HG02571 (cell line): ENCODE measurements at regions not wholly inside any gene's neighbourhood (a gene's known extent, or its start where the extent isn't known, plus 50 kb on each side); places are given as distances from the start of the nearest gene placed in this dataset.

Experiments used
- ATAC-seq: cut with Tn5 transposase; IDR thresholded peaks from one replicate; pipeline ENCODE4 v1.9.1; 2021; ENCODE audit warnings: mild to moderate bottlenecking, moderate library complexity; ENCODE audit not compliant: unreplicated experiment

DNA sequence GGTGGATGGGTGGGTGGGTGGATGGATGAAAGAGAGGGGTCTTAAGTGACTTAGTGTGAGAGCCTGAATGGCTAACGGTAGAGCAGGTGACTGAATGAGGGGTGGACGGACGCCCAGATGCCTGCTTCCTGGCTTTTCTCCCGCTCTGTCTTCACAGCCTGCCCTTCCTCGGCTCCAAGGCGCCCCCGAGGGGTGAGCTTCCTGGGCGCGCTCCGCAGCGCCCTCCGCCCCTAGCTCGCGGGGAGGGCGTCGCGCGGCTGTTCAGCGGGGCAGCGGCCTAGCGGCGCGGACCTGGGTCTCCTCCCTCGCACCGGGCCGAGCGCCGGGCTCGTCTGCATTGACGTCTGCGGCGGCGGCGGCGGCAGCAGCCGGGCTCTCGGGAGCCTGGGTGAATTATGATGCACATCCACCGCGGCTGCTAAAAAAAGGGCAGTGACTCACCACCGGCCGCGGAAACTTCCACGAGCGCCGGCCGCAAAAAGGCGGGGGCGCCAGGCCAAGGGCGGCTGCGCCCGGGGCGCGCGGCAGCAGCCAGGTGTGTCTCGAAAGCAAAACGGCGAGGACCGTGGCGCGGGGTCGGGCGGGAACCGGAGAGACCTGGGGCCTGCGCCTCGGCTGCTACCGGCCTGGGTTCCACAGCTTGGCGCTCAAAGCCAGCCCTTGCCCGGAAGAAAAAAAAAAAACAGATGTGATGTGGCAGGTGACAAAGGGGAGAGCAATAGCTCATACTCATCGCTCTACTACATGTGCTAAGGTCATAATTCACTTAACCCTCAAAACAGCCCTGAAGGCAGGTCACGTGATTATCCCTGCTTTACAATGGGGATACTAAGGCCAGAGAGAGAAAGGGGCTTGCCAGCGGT, 143.0 kb upstream of the ADRA1B start:
- ATAC-seq, result peak; percentile 88

GRCh38 chr5:159774476-159775031, 141.7 kb upstream of the ADRA1B start:
- ATAC-seq, result no peak

- ATAC-seq, result no peak
Observed at GRCh38 chr5:159775890-159776289, 140.4 kb upstream of the ADRA1B start.

DNA sequence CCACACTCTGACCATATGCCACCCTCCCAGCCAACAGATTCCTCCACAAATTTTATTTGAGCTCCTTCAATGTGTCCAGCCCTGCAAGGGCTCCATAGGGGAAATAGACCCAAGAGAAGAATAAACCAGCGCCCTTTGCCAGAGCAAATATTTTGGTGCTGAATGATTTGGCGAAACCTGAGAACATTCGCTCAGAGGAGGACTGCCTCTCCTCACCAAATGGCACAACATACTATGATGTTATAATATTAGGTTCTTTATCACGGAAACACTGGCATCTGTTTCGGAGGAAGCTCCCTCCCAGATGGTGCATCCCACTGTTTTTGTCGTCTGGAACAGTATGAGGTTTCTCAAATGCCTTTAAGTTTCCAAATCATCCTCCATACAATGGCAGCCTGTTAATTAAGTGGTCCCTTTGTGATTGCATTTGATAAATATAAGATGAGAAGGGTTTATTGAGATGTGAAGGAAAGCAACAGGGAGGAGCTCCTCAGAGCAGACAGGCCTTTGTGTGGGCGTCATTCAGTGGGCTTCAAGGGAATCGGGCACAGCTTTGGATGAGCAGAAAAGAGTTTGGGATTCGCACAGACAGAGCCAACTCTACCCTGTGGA, 139.1 kb upstream of the ADRA1B start:
- ATAC-seq, result no peak

DNA sequence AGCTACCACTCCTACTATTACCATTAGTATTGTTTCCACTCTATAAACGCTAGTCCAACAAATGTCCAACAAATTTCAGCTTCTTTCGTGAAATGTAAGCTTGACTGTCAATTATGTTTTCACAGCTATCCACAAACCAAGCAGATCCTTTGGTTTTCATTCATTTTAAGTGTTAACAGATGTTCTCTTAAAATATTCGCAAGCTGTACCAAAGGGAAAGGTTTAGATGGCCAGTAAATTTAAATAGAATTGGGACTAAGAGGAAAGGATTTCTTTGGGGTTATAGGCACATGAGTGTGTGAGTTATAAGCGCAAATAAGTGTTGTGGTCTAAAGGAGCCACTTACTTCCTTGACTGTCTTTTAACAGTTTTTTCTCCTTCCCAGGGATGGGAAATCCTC, 136.8 kb upstream of the ADRA1B start:
- no peak for ATAC-seq

GRCh38 chr5:159780246-159780645, 136.0 kb upstream of the ADRA1B start:
- ATAC-seq, result no peak

- no peak for ATAC-seq
Observed at GRCh38 chr5:159781626-159782157, 134.6 kb upstream of the ADRA1B start.

DNA sequence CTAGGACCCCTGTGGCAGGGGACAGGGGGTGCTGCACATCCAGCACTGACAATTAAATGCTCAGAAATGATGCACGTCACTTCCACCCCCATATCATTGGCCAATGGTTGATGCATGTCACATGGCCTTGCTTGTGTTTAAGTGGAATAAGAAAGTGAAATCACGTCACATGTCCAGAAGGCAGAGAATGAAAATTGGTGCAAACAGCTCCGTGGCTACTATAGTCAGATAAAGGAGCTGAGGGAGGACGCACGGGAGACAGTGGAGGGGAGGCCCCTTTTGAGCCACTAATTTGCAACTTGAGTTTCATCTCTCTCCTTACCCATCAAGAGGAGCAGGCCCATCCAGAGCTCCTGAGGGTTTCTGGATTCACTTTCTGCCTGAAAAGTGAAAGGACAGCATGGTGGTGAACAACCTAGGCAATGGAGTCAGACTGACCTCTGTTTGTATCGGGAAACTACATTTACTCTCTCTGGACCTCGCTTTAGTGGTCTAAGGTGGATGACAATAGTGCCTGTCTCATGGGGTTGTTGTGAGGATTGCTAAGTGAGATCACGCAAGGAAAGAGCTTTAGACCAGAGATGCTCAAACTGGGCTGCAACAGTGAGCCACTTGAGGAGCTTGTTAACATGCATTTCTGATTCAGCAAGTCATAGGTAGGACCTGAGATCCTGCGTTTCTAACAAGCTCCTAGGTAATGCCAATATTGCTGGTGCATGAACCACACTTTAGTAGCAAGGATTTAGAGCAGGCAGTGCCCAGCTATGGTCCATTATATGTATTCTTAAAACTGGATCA, 133.9 kb upstream of the ADRA1B start:
- ATAC-seq, result peak; percentile 72

DNA sequence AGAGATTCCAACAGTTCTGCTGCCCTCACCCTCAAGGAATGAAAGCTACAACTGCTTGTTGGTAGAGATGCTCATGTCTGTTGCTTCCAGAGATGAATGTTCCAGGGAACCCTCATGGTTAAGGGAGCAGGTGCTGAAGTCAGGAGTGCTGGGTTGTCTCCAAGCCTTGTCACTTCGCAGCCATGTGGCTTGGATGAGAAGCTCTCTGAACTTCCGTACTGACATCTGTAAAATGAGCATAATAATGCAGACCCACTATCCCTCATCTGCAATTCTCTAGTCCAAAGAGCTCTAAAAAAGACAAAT, 133.3 kb upstream of the ADRA1B start:
- no peak for ATAC-seq

DNA sequence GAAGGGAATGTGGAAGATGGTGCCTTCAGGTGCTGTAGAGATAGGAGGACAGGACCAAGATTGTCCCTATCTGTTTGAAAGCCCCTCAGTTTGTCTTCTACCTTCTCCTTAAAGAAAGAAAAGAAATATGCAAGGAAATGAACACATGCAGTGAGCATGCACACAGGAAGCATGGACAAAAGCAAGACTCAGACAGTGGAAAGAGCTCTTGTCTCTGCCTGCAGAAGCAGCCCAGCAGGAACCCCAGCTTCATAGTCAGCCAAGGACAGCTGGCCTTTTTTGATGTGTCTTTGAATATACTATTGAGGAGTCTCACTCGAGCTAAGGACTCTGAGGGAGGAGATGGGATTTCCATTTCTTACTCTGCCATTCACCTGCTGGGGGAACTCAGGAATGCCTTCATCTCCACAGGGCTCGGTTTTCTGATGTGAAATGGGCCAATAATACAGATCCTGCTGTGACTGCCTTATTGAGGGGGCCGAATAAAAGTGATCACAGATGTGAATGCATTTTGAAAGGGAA, 132.5 kb upstream of the ADRA1B start:
- no peak for ATAC-seq

GRCh38 chr5:159784993-159785392, 131.3 kb upstream of the ADRA1B start:
- no peak for ATAC-seq

- ATAC-seq, result no peak
Observed at GRCh38 chr5:159785656-159786055, 130.6 kb upstream of the ADRA1B start.

- no peak for ATAC-seq
Observed at GRCh38 chr5:159786201-159786600, 130.1 kb upstream of the ADRA1B start.

- no peak for ATAC-seq
Observed at GRCh38 chr5:159786901-159787691, 129.2 kb upstream of the ADRA1B start.

- ATAC-seq, result no peak
Observed at GRCh38 chr5:159787837-159788236, 128.4 kb upstream of the ADRA1B start.

DNA sequence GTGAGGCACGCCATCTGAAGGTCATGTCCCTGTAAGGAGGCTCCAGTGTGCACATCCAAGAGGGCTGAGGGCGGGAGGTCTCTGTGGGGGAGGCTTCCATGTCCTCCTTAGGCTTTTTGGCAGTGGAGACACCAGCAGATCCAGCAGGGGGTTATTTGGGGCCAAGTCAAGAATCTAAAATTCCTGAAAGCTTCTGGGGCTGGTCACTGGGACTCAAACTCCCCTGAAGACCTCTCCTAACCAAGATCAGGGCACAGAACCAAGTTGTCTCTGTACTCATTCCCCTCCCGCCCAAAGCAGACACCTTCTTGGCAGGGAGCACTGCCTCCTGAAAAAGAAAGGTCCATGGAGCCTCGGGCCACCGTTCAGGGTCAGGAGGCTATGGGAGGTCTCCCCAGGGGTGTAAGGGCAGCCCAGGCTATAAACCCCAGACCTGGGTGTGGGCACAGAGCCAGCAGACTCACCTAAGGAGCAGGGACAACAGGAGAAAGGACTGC, 127.4 kb upstream of the ADRA1B start:
- ATAC-seq, result no peak

DNA sequence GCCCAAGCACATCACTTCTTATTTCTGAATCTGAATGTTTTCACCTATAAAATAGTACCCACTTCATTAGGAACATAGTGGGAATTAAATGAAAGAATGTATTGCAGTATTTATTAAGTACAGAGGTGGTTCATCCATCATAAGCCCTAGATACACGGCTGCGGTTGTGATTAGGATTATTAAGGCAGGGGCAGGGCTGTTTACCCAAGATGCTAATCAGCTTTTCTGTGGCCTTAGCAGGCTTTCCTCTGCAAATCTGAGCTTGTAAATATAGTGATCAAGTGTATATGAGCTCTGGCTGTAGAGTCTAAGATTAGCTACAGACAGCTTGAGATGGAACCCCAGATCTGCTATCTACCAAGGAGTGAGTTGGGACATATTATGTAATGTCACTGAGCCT, 124.1 kb upstream of the ADRA1B start:
- no peak for ATAC-seq

DNA sequence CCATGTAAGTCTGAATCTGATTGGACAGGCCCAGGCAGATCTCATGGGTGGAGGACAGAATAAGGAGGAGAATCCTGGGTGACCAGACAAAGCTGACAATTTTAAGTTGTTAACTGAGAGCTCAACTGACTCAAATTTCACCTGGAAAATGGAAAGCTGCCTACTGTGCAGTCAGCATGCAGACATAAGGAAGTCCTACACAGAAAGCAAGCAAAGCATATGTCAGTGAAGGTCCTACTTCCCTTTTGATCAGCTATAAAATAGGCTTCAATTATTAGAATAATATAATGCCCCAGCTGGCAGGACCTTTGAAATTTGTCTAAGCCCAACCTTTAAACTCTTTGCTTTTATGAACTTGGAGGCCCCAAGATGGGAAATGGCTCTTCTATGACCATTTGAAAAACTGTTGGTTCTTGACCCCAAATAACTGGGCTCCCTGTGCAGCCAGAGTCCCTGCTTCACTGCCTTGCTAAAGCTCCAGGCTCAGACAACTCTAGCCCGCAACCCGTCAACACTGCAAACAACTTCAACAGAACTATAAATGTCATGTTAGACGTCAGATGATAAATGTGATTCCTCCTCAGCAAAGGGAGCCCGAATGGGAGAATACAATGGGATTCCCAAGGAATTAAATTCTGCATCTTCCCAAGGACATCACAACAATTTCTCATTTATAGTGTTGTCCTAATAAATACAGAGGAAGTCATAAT, 118.9 kb upstream of the ADRA1B start:
- ATAC-seq, result no peak

DNA sequence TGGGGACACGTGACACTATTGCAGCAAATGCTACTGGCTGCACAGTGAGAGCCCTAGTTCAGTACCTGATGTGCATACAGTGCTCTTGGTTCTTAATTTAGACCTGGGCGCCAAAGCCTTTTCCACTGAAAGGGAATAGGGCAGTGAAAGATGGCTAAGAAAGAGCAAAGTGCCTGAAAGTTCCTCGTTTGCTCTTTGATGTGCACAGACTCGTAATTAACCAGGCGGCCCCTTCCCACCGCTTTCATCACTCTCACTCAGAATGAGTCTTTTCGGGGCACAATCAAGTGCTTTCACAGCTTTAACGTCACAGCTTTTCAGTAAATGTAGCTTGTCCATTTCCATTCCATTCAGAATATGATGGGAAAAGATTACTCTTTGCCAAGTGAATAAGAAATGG, 116.6 kb upstream of the ADRA1B start:
- no peak for ATAC-seq
